H9 (cell line): ENCODE measurements at regions not wholly inside any gene's neighbourhood (a gene's known extent, or its start where the extent isn't known, plus 50 kb on each side); places are given as distances from the start of the nearest gene placed in this dataset.

Experiments
- DNase-seq: peaks from one replicate; pipeline ENCODE4 v3.0.0-alpha.2; 2017
- H2AFZ ChIP-seq: one replicate; pipeline ENCODE4 v1.6.1; 2013; ENCODE audit warnings: mild to moderate bottlenecking, low read length, control low read depth, moderate library complexity
- H2AK5ac ChIP-seq: 2 replicates; pipeline ENCODE4 v1.6.1; 2013; ENCODE audit warnings: low read length, control low read depth, mixed read lengths; ENCODE audit not compliant: insufficient read length
- H2BK120ac ChIP-seq: one replicate; pipeline ENCODE4 v1.6.1; 2013; ENCODE audit warnings: low read depth, mild to moderate bottlenecking, low read length, control low read depth, inconsistent platforms; ENCODE audit not compliant: poor library complexity, severe bottlenecking
- H2BK12ac ChIP-seq: 2 replicates; pipeline ENCODE4 v1.6.1; 2013; ENCODE audit warnings: low read length, control low read depth, mixed read lengths, low read depth; ENCODE audit not compliant: insufficient read length
- H2BK15ac ChIP-seq: 2 replicates; pipeline ENCODE4 v1.6.1; 2013; ENCODE audit warnings: low read depth, low read length, control low read depth
- H2BK20ac ChIP-seq: one replicate; pipeline ENCODE4 v1.6.1; 2013; ENCODE audit warnings: low read depth, mild to moderate bottlenecking, low read length, control low read depth, inconsistent platforms; ENCODE audit not compliant: poor library complexity, severe bottlenecking
- H2BK5ac ChIP-seq: 2 replicates; pipeline ENCODE4 v1.6.1; 2013; ENCODE audit warnings: low read length, control low read depth, mixed read lengths; ENCODE audit not compliant: insufficient read length
- H3K14ac ChIP-seq: 2 replicates; pipeline ENCODE4 v1.6.1; 2013; ENCODE audit warnings: low read length, control low read depth; ENCODE audit not compliant: insufficient read depth
- H3K18ac ChIP-seq: 2 replicates; pipeline ENCODE4 v1.6.1; 2013; ENCODE audit warnings: low read depth, mild to moderate bottlenecking, mixed read lengths, low read length, control low read depth; ENCODE audit not compliant: insufficient read length
- H3K23ac ChIP-seq: 2 replicates; pipeline ENCODE4 v1.6.1; 2013; ENCODE audit warnings: low read length, control low read depth, mixed read lengths, low read depth; ENCODE audit not compliant: insufficient read length
- H3K23me2 ChIP-seq: 2 replicates; pipeline ENCODE4 v1.6.1; 2013; ENCODE audit warnings: low read depth, mild to moderate bottlenecking, mixed read lengths, low read length, control low read depth; ENCODE audit not compliant: insufficient read length, poor library complexity, severe bottlenecking
- H3K27ac ChIP-seq: 2 replicates; pipeline ENCODE4 v1.5.1; 2013; ENCODE audit warnings: low read length, control low read depth, mixed read lengths, low read depth; ENCODE audit not compliant: insufficient read length
- H3K27me3 ChIP-seq: 2 replicates; pipeline ENCODE4 v1.6.1; 2013; ENCODE audit warnings: low read length, control low read depth, inconsistent platforms; ENCODE audit not compliant: insufficient read depth
- H3K4ac ChIP-seq: 2 replicates; pipeline ENCODE4 v1.6.1; 2013; ENCODE audit warnings: low read depth, mild to moderate bottlenecking, control low read depth, inconsistent platforms, low read length, moderate library complexity
- H3K4me1 ChIP-seq: 2 replicates; pipeline ENCODE4 v1.6.1; 2013; ENCODE audit warnings: low read length, control low read depth, inconsistent platforms; ENCODE audit not compliant: insufficient read depth
- H3K4me2 ChIP-seq: 2 replicates; pipeline ENCODE4 v1.6.1; 2013; ENCODE audit warnings: low read length, control low read depth, mixed read lengths; ENCODE audit not compliant: insufficient read length, insufficient read depth
- H3K56ac ChIP-seq: 2 replicates; pipeline ENCODE4 v1.6.1; 2013; ENCODE audit warnings: low read depth, mild to moderate bottlenecking, mixed read lengths, low read length, control low read depth; ENCODE audit not compliant: insufficient read length
- H3K79me1 ChIP-seq: 2 replicates; pipeline ENCODE4 v1.6.1; 2013; ENCODE audit warnings: low read depth, mild to moderate bottlenecking, moderate library complexity, low read length, control low read depth, inconsistent platforms; ENCODE audit not compliant: insufficient read depth, poor library complexity, severe bottlenecking
- H3K79me2 ChIP-seq: 2 replicates; pipeline ENCODE4 v1.6.1; 2013; ENCODE audit warnings: low read length, control low read depth, inconsistent platforms; ENCODE audit not compliant: insufficient read depth
- H3K9ac ChIP-seq: 2 replicates; pipeline ENCODE4 v1.6.1; 2013; ENCODE audit warnings: low read length, control low read depth, mixed read lengths; ENCODE audit not compliant: insufficient read length; ENCODE audit errors: extremely low read depth
- H3K9me3 ChIP-seq: one replicate; pipeline ENCODE4 v1.6.1; 2013; ENCODE audit warnings: low read depth, low read length, inconsistent platforms; ENCODE audit not compliant: control insufficient read depth
- H3T11ph ChIP-seq: one replicate; pipeline ENCODE4 v1.6.1; 2013; ENCODE audit warnings: mild to moderate bottlenecking, low read length, control low read depth, inconsistent platforms
- H4K20me1 ChIP-seq: one replicate; pipeline ENCODE4 v1.6.1; 2013; ENCODE audit not compliant: control insufficient read depth, insufficient read length, insufficient read depth
- H4K5ac ChIP-seq: 2 replicates; pipeline ENCODE4 v1.6.1; 2013; ENCODE audit warnings: low read depth, mild to moderate bottlenecking, mixed read lengths, low read length, control low read depth; ENCODE audit not compliant: insufficient read length
- H4K8ac ChIP-seq: replicated peaks from 2 replicates; pipeline ENCODE4 v1.6.1; 2013; ENCODE audit warnings: low read length, control low read depth, mixed read lengths, low read depth; ENCODE audit not compliant: insufficient read length
- H4K91ac ChIP-seq: 2 replicates; pipeline ENCODE4 v1.6.1; 2013; ENCODE audit warnings: low read depth, mild to moderate bottlenecking, moderate library complexity, mixed read lengths, low read length, control low read depth; ENCODE audit not compliant: insufficient read length
- H3K27ac Mint-ChIP-seq, 3 experiments: 2 replicates in 2 of 3; 3 replicates in 1 of 3; pipeline ENCODE4 v1.8.0; 2020 to 2021; ENCODE audit warnings: mixed read lengths in 3 of 3, mild to moderate bottlenecking in 1 of 3, moderate library complexity in 1 of 3
- H3K27me3 Mint-ChIP-seq: 2 replicates; pipeline ENCODE4 v1.8.0; 2021; ENCODE audit warnings: low read depth, mild to moderate bottlenecking, moderate library complexity, mixed read lengths
- H3K36me3 Mint-ChIP-seq, 3 experiments: 2 replicates in 2 of 3; 3 replicates in 1 of 3; pipeline ENCODE4 v1.8.0; 2020 to 2021; ENCODE audit warnings: low read depth in 3 of 3, mixed read lengths in 3 of 3; ENCODE audit not compliant: insufficient read depth in 1 of 3
- H3K4me1 Mint-ChIP-seq, 2 experiments: 2 replicates each; pipeline ENCODE4 v1.8.0; 2020; ENCODE audit warnings: mixed read lengths in 2 of 2
- H3K4me3 Mint-ChIP-seq, 2 experiments: 2 replicates in 1 of 2; 3 replicates in 1 of 2; pipeline ENCODE4 v1.8.0; 2020 to 2021; ENCODE audit warnings: mild to moderate bottlenecking in 2 of 2, mixed read lengths in 2 of 2, moderate library complexity in 1 of 2
- H3K9me3 Mint-ChIP-seq, 2 experiments: 2 replicates in 1 of 2; 3 replicates in 1 of 2; pipeline ENCODE4 v1.8.0; 2020; ENCODE audit warnings: mild to moderate bottlenecking in 2 of 2, mixed read lengths in 2 of 2, moderate library complexity in 1 of 2
- CTCF ChIP-seq: fragments of 200-600 bp; sonication (generic); conservative IDR thresholded peaks from 3 replicates; pipeline ENCODE4 v1.8.0; 2021; ENCODE audit warnings: antibody characterized with exemption, mild to moderate bottlenecking
- WGBS: extraction: QIAGEN DNeasy Blood & Tissue Kit; methylation state at CpG from one replicate; pipeline ENCODE4 v1.1.7; 2013; ENCODE audit warnings: missing lambda C conversion rate, low lambda C conversion rate, mixed read lengths; ENCODE audit not compliant: insufficient read length; ENCODE audit errors: extremely low coverage; 5-methylcytosine and 5-hydroxymethylcytosine counted together

GRCh38 chr7:84914598-84914997 is 272.3 kb downstream of the SEMA3D start:
- no peaks in the 10 kb centered on the region for H3K9me3 ChIP-seq
- H3K56ac ChIP-seq: no peak overlapping the region
- H4K20me1 ChIP-seq: no peaks in the 10 kb centered on the region
- no peak overlapping the region for H2BK15ac ChIP-seq
- Mint-ChIP-seq H3K36me3 (peaks cover 10 to 12% (median 11%) of the 10 kb centered on the region in 3 experiments; a peak in 5 of 7 replicates), H3K9me3 (peaks cover 2 to 9% of the 10 kb centered on the region in 2 experiments; a peak in 2 of 5 replicates), H3K27ac (peak overlapping the region in 1 of 3 experiments; percentile 66; a peak in 2 of 7 replicates), H3K4me1 (peaks cover 37 to 47% of the 10 kb centered on the region in 2 experiments), H3K27me3 (no peaks in the 10 kb centered on the region), H3K4me3 (no peak overlapping the region)
- no peak overlapping the region for H3K23ac ChIP-seq
- H4K5ac ChIP-seq: no peak overlapping the region
- H3K27me3 ChIP-seq: no peaks in the 10 kb centered on the region
- H3K23me2 ChIP-seq: no peaks in the 10 kb centered on the region
- no peak overlapping the region for H3K27ac ChIP-seq
- H3K14ac ChIP-seq: no peak overlapping the region
- H3K18ac ChIP-seq: no peak overlapping the region
- no peak overlapping the region for H3K9ac ChIP-seq
- H2AK5ac ChIP-seq: no peak overlapping the region
- H2BK5ac ChIP-seq: no peak overlapping the region
- H2BK20ac ChIP-seq: no peak overlapping the region
- no peak overlapping the region for H2BK120ac ChIP-seq
- H3T11ph ChIP-seq: no peak overlapping the region
- no peaks in the 10 kb centered on the region; the same call in 1 of the 2 replicates for H3K4me1 ChIP-seq
- H2BK12ac ChIP-seq: no peak overlapping the region
- H3K4me2 ChIP-seq: no peak overlapping the region
- no peaks in the 10 kb centered on the region for H3K79me1 ChIP-seq
- H4K8ac ChIP-seq: no peak overlapping the region
- WGBS: no CpG with 5 or more reads among the region's 1 CpG
- DNase-seq: no peak
- H4K91ac ChIP-seq: no peak overlapping the region
- H3K79me2 ChIP-seq: no peaks in the 10 kb centered on the region
- no peak overlapping the region for H3K4ac ChIP-seq
- peak; percentile 51; the same call in 2 of the 3 replicates for TF ChIP-seq CTCF
- H2AFZ ChIP-seq: no peak overlapping the region
